H1 (cell line): ENCODE measurements at regions not wholly inside any gene's neighbourhood (a gene's known extent, or its start where the extent isn't known, plus 50 kb on each side); places are given as distances from the start of the nearest gene placed in this dataset.
"Not testable (repeated sequence)": the region's sequence is repeated elsewhere in the genome, so short reads cannot be mapped to it uniquely, and the experiment has no call there.

Experiments used
- CTCF ChIA-PET: fragments of 300-600 bp; sonication (Branson Sonifier 250); formaldehyde crosslinking; loops from one replicate; lab custom pipeline; 2021; ENCODE audit not compliant: partially characterized antibody; lab: Charles Lee
- POLR2A ChIA-PET: fragments of 300-600 bp; sonication (Branson Sonifier 250); formaldehyde crosslinking; loops from one replicate; lab custom pipeline; 2021; ENCODE audit warnings: inconsistent platforms; ENCODE audit not compliant: partially characterized antibody; lab: Charles Lee
- DNase-seq, 2 experiments: peaks; one replicate each; pipeline versions ENCODE4 v3.0.0 to v3.0.0-alpha.2; 2010 to 2022; ENCODE audit warnings: low spot score in 2 of 2, low read depth in 1 of 2, mixed read lengths in 1 of 2
- FAIRE-seq: peaks from 2 replicates; lab custom pipeline; 2011; peaks lifted over from hg19 to GRCh38; lab: Jason Lieb, UNC
- H2AFZ ChIP-seq: 2 replicates; pipeline ENCODE4 v1.8.1; 2012; ENCODE audit warnings: low read length, inconsistent platforms
- H2AK5ac ChIP-seq: 2 replicates; pipeline ENCODE4 v1.6.1; 2013; ENCODE audit warnings: low read depth, low read length
- H2BK120ac ChIP-seq: replicated peaks from 2 replicates; pipeline ENCODE3; 2013; ENCODE audit warnings: low read depth, low read length, inconsistent platforms
- H2BK12ac ChIP-seq: 2 replicates; pipeline ENCODE4 v1.6.1; 2013; ENCODE audit warnings: low read depth, low read length
- H2BK15ac ChIP-seq: 2 replicates; pipeline ENCODE4 v1.6.1; 2013; ENCODE audit warnings: low read length
- H2BK20ac ChIP-seq: 2 replicates; pipeline ENCODE4 v1.6.1; 2013; ENCODE audit warnings: low read length
- H2BK5ac ChIP-seq: 2 replicates; pipeline ENCODE4 v1.6.1; 2013; ENCODE audit warnings: low read depth, low read length
- H3K14ac ChIP-seq: 2 replicates; pipeline ENCODE4 v1.6.1; 2013; ENCODE audit warnings: inconsistent platforms; ENCODE audit not compliant: insufficient read length
- H3K18ac ChIP-seq: 2 replicates; pipeline ENCODE4 v1.6.1; 2013; ENCODE audit warnings: low read length; ENCODE audit errors: extremely low read depth
- H3K23ac ChIP-seq: 2 replicates; pipeline ENCODE4 v1.6.1; 2013; ENCODE audit warnings: inconsistent platforms; ENCODE audit not compliant: insufficient read length
- H3K23me2 ChIP-seq: 2 replicates; pipeline ENCODE4 v1.6.1; 2013; ENCODE audit warnings: low read depth, low read length
- H3K27ac ChIP-seq: 2 replicates; pipeline ENCODE4 v1.6.1; 2011; ENCODE audit warnings: low read depth, low read length, inconsistent platforms
- H3K27me3 ChIP-seq, 4 experiments: replicated peaks in 1 of 4; 1 replicate in 1 of 4; 2 replicates in 3 of 4; pipeline versions ENCODE4 v1.6.1 to v1.8.1; 2011 to 2013; ENCODE audit warnings: low read length in 3 of 4, mild to moderate bottlenecking in 3 of 4, inconsistent platforms in 2 of 4, mixed read lengths in 2 of 4, moderate library complexity in 1 of 4; ENCODE audit not compliant: control insufficient read depth in 3 of 4, insufficient read depth in 3 of 4; ENCODE audit errors: extremely low read depth in 1 of 4
- H3K36me3 ChIP-seq, 4 experiments: 2 replicates each; pipeline versions ENCODE4 v1.6.1 to v1.8.1; 2011 to 2013; ENCODE audit warnings: mild to moderate bottlenecking in 4 of 4, low read length in 3 of 4, moderate library complexity in 2 of 4, control low read depth in 1 of 4, inconsistent platforms in 1 of 4; ENCODE audit not compliant: insufficient read depth in 4 of 4, control insufficient read depth in 2 of 4
- H3K4ac ChIP-seq: replicated peaks from 2 replicates; pipeline ENCODE3; 2013; ENCODE audit warnings: low read length, low read depth, mixed read lengths, inconsistent platforms; ENCODE audit not compliant: insufficient read length
- H3K4me1 ChIP-seq, 4 experiments: replicated peaks in 1 of 4; 1 replicate in 1 of 4; 2 replicates in 3 of 4; pipeline versions ENCODE4 v1.6.1 to v1.8.1; 2011 to 2013; ENCODE audit warnings: low read length in 3 of 4, inconsistent platforms in 2 of 4, mixed read lengths in 1 of 4; ENCODE audit not compliant: insufficient read depth in 4 of 4, control insufficient read depth in 3 of 4
- H3K4me2 ChIP-seq, 2 experiments: 2 replicates each; pipeline versions ENCODE4 v1.6.1 to v1.8.1; 2011 to 2013; ENCODE audit warnings: low read depth in 2 of 2, low read length in 2 of 2, control low read depth in 1 of 2, inconsistent platforms in 1 of 2, mild to moderate bottlenecking in 1 of 2; ENCODE audit not compliant: insufficient read depth in 1 of 2
- H3K4me3 ChIP-seq, 4 experiments: fragments of 200-600, 300-600 bp in 1 of 4; sonication (generic), shearing (Covaris generic), sonication (Bioruptor Twin) in 1 of 4; 2 replicates each; pipeline versions ENCODE4 v1.5.1 to v1.8.1; 2011 to 2016; ENCODE audit warnings: low read length in 4 of 4, low read depth in 3 of 4, control low read depth in 2 of 4, inconsistent platforms in 2 of 4, mild to moderate bottlenecking in 2 of 4, mixed read lengths in 1 of 4, moderate library complexity in 1 of 4; ENCODE audit not compliant: insufficient read depth in 2 of 4; ENCODE audit errors: extremely low read depth in 1 of 4
- H3K56ac ChIP-seq: replicated peaks from 2 replicates; pipeline ENCODE3; 2013; ENCODE audit warnings: low read depth, mild to moderate bottlenecking, mixed read lengths, low read length, inconsistent platforms; ENCODE audit not compliant: insufficient read length
- H3K79me1 ChIP-seq: 2 replicates; pipeline ENCODE4 v1.6.1; 2013; ENCODE audit warnings: low read depth, low read length, control low read depth
- H3K79me2 ChIP-seq, 2 experiments: 2 replicates each; pipeline versions ENCODE4 v1.6.1 to v1.8.1; 2012 to 2013; ENCODE audit warnings: low read length in 2 of 2, mild to moderate bottlenecking in 2 of 2, inconsistent platforms in 1 of 2; ENCODE audit not compliant: insufficient read depth in 2 of 2, control insufficient read depth in 1 of 2
- H3K9ac ChIP-seq, 4 experiments: replicated peaks in 1 of 4; 1 replicate in 1 of 4; 2 replicates in 3 of 4; pipeline versions ENCODE4 v1.6.1 to v1.8.1; 2011 to 2013; ENCODE audit warnings: low read depth in 3 of 4, low read length in 3 of 4, control low read depth in 2 of 4, mild to moderate bottlenecking in 2 of 4, moderate library complexity in 2 of 4, inconsistent platforms in 1 of 4; ENCODE audit errors: extremely low read depth in 1 of 4
- H3K9me3 ChIP-seq, 2 experiments: 2 replicates each; pipeline versions ENCODE4 v1.6.1 to v1.8.1; 2012 to 2013; ENCODE audit warnings: mild to moderate bottlenecking in 2 of 2, moderate library complexity in 2 of 2, control low read depth in 1 of 2, inconsistent platforms in 1 of 2, low read depth in 1 of 2, low read length in 1 of 2, mixed read lengths in 1 of 2; ENCODE audit not compliant: insufficient read depth in 2 of 2
- H4K20me1 ChIP-seq, 2 experiments: replicated peaks in 1 of 2; 2 replicates each; pipeline versions ENCODE3 to v1.8.1; 2011 to 2013; ENCODE audit warnings: inconsistent platforms in 2 of 2, low read length in 2 of 2, mild to moderate bottlenecking in 1 of 2; ENCODE audit not compliant: insufficient read depth in 2 of 2, control insufficient read depth in 1 of 2
- H4K5ac ChIP-seq: 2 replicates; pipeline ENCODE4 v1.6.1; 2013; ENCODE audit warnings: low read length, low read depth, mixed read lengths, inconsistent platforms; ENCODE audit not compliant: insufficient read length
- H4K8ac ChIP-seq: 2 replicates; pipeline ENCODE4 v1.8.0; 2013; ENCODE audit warnings: mild to moderate bottlenecking, moderate library complexity, low read length, inconsistent platforms; ENCODE audit not compliant: insufficient read depth; ENCODE audit errors: extremely low read depth
- H4K91ac ChIP-seq: replicated peaks from 2 replicates; pipeline ENCODE3; 2013; ENCODE audit warnings: low read length, mixed read lengths, inconsistent platforms; ENCODE audit not compliant: insufficient read length
- WGBS, 2 experiments: shearing (Covaris generic) in 1 of 2; methylation state at CpG; one replicate each; pipeline versions ENCODE4 v1.1.6 to v1.1.7; 2013 to 2015; ENCODE audit warnings: low lambda C conversion rate in 2 of 2, mixed read lengths in 2 of 2, inconsistent platforms in 1 of 2, low coverage in 1 of 2, missing lambda C conversion rate in 1 of 2; ENCODE audit not compliant: insufficient replicate concordance in 2 of 2, insufficient coverage in 1 of 2, insufficient read length in 1 of 2; ENCODE audit errors: extremely low coverage in 1 of 2, missing lambda C conversion rate in 1 of 2; 5-methylcytosine and 5-hydroxymethylcytosine counted together

GRCh38 chr2:125028721-125029120, 1003.6 kb downstream of the CNTNAP5 start:
- H3K56ac ChIP-seq, H3K4ac ChIP-seq, H2BK5ac ChIP-seq, H3K79me1 ChIP-seq, H3K9me3 ChIP-seq, H4K91ac ChIP-seq, H3K14ac ChIP-seq, H2BK120ac ChIP-seq, H2AFZ ChIP-seq, H3K4me3 ChIP-seq, H4K20me1 ChIP-seq, DNase-seq, POLR2A ChIA-PET, H2BK20ac ChIP-seq, H4K5ac ChIP-seq, H3K4me2 ChIP-seq, H4K8ac ChIP-seq, H3K27ac ChIP-seq, H3K36me3 ChIP-seq, H2AK5ac ChIP-seq, H2BK12ac ChIP-seq, H3K18ac ChIP-seq, H3K23ac ChIP-seq, H3K4me1 ChIP-seq, H2BK15ac ChIP-seq, H3K9ac ChIP-seq, H3K27me3 ChIP-seq, FAIRE-seq, H3K79me2 ChIP-seq, H3K23me2 ChIP-seq: not testable (repeated sequence)
- 80% methylated on average over 4 of the region's 4 CpGs; no CpG with 5 or more reads in 1 of the 2 experiments for WGBS, 2 experiments
- CTCF ChIA-PET, result interaction anchor here (0.7 kb wide), 1 partner anchor 100 kb away, joined by 3 read pairs; no protein-coding TSS in a partner anchor
